HCT116 (cell line): ENCODE measurements at regions not wholly inside any gene's neighbourhood (a gene's known extent, or its start where the extent isn't known, plus 50 kb on each side); places are given as distances from the start of the nearest gene placed in this dataset.

ENCODE experiments used
- MAX ChIP-seq: IDR thresholded peaks from 2 replicates; pipeline ENCODE4 v1.6.1; 2012
- POLR2A ChIP-seq: IDR thresholded peaks from 2 replicates; pipeline ENCODE4 v1.7.0; 2011; ENCODE audit warnings: borderline replicate concordance; ENCODE audit not compliant: insufficient read depth, insufficient read length; ENCODE audit errors: extremely low read depth
- POLR2AphosphoS5 ChIP-seq: IDR thresholded peaks from 2 replicates; pipeline ENCODE4 v1.6.1; 2011; ENCODE audit warnings: mild to moderate bottlenecking, low read depth, low read length, moderate library complexity
- RAD21 ChIP-seq: IDR thresholded peaks from 2 replicates; pipeline ENCODE4 v1.6.1; 2012; ENCODE audit warnings: low read depth, mild to moderate bottlenecking
- REST ChIP-seq: IDR thresholded peaks from 2 replicates; pipeline ENCODE4 v1.6.1; 2012; ENCODE audit warnings: low read depth
- TCF7L2 ChIP-seq: IDR thresholded peaks from 2 replicates; pipeline ENCODE4 v1.7.0; 2011; ENCODE audit warnings: borderline replicate concordance, inconsistent platforms; ENCODE audit not compliant: insufficient read depth, insufficient read length; ENCODE audit errors: extremely low read depth
- TF ChIP-seq, protein P1 (sequence below), 3 experiments: fragments of 200-600 bp in 1 of 3; sonication (generic) in 1 of 3; IDR thresholded peaks in 2 of 3; conservative IDR thresholded peaks in 1 of 3; 2 replicates each; pipeline ENCODE4 v1.5.1; 2012 to 2017; ENCODE audit warnings: low read depth in 2 of 3, low read length in 2 of 3, antibody characterized with exemption in 1 of 3, borderline replicate concordance in 1 of 3, control low read depth in 1 of 3, mild to moderate bottlenecking in 1 of 3, mixed read lengths in 1 of 3, mixed run types in 1 of 3, moderate library complexity in 1 of 3; ENCODE audit not compliant: insufficient read depth in 1 of 3
- TF ChIP-seq, protein P2 (sequence below): IDR thresholded peaks from 2 replicates; pipeline ENCODE4 v1.6.1; 2012

DNA sequence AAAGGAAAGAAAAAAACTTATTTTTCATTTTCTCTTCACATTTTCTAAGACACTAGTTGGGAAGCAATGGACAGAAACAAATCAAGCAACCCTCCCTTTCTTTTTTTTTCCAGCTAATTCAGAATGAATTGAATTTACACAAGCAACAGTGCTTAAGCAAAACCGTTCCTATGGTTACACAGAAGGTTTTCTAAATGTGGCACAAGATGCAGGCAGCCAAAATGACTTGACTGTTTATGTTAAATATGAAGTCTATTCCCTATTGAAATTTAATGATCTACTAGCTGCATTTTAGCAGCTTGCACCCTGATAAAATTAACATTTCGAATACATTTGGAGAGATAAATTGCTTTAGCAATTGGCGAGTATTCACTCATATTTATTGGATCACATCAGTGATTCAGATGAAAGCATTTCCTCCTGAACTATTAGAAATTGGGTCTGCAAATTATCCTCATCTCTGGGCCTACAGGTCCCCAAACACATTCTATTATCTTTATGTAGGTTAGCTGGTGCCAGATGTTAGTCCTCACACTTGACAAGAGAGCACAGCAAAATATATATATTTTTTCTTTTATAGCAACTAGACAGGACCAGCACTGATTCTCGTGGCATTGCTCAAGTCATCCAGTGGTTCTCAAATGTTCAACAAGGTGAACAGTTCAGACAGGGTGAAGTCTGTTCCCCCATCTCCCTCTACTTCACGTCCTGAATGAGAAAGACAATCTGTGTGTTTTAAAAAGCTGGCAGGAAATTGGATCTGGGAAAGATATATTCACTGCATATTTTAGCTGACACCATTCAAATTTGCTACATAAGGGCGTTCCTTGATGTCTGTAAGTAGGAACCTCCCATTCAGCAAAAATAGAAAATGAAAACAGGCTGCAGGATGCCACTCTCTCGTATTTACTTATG is 463.6 kb upstream of the KCNMB2 start:
- TF ChIP-seq, protein P1, sequence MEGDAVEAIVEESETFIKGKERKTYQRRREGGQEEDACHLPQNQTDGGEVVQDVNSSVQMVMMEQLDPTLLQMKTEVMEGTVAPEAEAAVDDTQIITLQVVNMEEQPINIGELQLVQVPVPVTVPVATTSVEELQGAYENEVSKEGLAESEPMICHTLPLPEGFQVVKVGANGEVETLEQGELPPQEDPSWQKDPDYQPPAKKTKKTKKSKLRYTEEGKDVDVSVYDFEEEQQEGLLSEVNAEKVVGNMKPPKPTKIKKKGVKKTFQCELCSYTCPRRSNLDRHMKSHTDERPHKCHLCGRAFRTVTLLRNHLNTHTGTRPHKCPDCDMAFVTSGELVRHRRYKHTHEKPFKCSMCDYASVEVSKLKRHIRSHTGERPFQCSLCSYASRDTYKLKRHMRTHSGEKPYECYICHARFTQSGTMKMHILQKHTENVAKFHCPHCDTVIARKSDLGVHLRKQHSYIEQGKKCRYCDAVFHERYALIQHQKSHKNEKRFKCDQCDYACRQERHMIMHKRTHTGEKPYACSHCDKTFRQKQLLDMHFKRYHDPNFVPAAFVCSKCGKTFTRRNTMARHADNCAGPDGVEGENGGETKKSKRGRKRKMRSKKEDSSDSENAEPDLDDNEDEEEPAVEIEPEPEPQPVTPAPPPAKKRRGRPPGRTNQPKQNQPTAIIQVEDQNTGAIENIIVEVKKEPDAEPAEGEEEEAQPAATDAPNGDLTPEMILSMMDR (IDR thresholded peaks at IDR 0.05 in 2 of 3, conservative IDR thresholded peaks at IDR 0.05 in 1 of 3; ENCODE audit: borderline replicate concordance in 1 of 3, insufficient read depth in 1 of 3, low read depth in 2 of 3, low read length in 2 of 3), result no peak
- TF ChIP-seq MAX (no peak), REST (no peak), TCF7L2 (no peak), POLR2A (no peak), POLR2AphosphoS5 (no peak), RAD21 (no peak)
- TF ChIP-seq, protein P2, sequence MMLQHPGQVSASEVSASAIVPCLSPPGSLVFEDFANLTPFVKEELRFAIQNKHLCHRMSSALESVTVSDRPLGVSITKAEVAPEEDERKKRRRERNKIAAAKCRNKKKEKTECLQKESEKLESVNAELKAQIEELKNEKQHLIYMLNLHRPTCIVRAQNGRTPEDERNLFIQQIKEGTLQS, result no peak
